Prostate gland (tissue), 2 donors: ENCODE measurements at regions not wholly inside any gene's neighbourhood (a gene's known extent, or its start where the extent isn't known, plus 50 kb on each side); places are given as distances from the start of the nearest gene placed in this dataset.

ENCODE experiments used
- DNase-seq: peaks from one replicate; pipeline ENCODE4 v3.0.0-alpha.2; 2019; ENCODE audit warnings: low spot score
- H3K27ac ChIP-seq, 2 donors: fragments of 200-600 bp; sonication (generic); 2 replicates each; pipeline ENCODE4 v1.5.1; 2017 to 2019
- H3K27me3 ChIP-seq: fragments of 200-600 bp; sonication (generic); replicated peaks from 2 replicates; pipeline ENCODE4 v1.5.1; 2019; ENCODE audit not compliant: insufficient read depth
- H3K36me3 ChIP-seq, 2 donors: fragments of 200-600 bp; sonication (generic); 1 replicate in 1 of 2; 2 replicates in 1 of 2; pipeline versions ENCODE4 v1.5.1 to v1.8.1; 2017 to 2019
- H3K4me1 ChIP-seq: fragments of 200-600 bp; sonication (generic); replicated peaks from 2 replicates; pipeline ENCODE4 v1.5.1; 2019
- H3K4me3 ChIP-seq, 2 donors: fragments of 200-600 bp; sonication (generic); 2 replicates each; pipeline ENCODE4 v1.5.1; 2017 to 2019
- H3K9me3 ChIP-seq: fragments of 200-600 bp; sonication (generic); 2 replicates; pipeline ENCODE4 v1.5.1; 2017
- CTCF ChIP-seq, 4 experiments: fragments of 200-600 bp in 2 of 4; fragments of 450-650 bp in 2 of 4; sonication (generic) in 2 of 4; IDR thresholded peaks; 1 replicate in 3 of 4; 2 replicates in 1 of 4; pipeline ENCODE4 v1.5.1; 2016 to 2019; ENCODE audit warnings: antibody characterized with exemption in 4 of 4, mild to moderate bottlenecking in 2 of 4, moderate library complexity in 2 of 4
- POLR2A ChIP-seq: fragments of 450-650 bp; IDR thresholded peaks from one replicate; pipeline ENCODE4 v1.6.1; 2016; ENCODE audit warnings: antibody characterized with exemption, mild to moderate bottlenecking
- POLR2AphosphoS5 ChIP-seq: sonication (generic); formaldehyde crosslinking; IDR thresholded peaks from one replicate; pipeline ENCODE4 v1.6.1; 2017; ENCODE audit warnings: antibody characterized with exemption
- WGBS: methylation state at CpG from one replicate; pipeline ENCODE4 v1.1.5; 2018; 5-methylcytosine and 5-hydroxymethylcytosine counted together
- intact Hi-C: fragments of 100-400 bp; cut with DNase I; formaldehyde crosslinking; loops from one replicate; pipeline ENCODE4 v1.14.2; 2022

GRCh38 chr10:33421789-33422462 is 87.5 kb upstream of the NRP1 start:
- TF ChIP-seq CTCF (IDR thresholded peaks at IDR 0.05) (no peak), POLR2AphosphoS5 (no peak), POLR2A (no peak)
- 48% methylated on average over 5 of the region's 5 CpGs for WGBS

GRCh38 chr10:33419311-33419710 is 84.8 kb upstream of the NRP1 start:
- intact Hi-C loops, result no loop called here
- H3K4me3 ChIP-seq, result no peak overlapping the region
- H3K27ac ChIP-seq, result no peak overlapping the region
- no peaks in the 10 kb centered on the region for H3K27me3 ChIP-seq
- DNase-seq, result no peak
- no peak for TF ChIP-seq CTCF (IDR thresholded peaks at IDR 0.05)
- TF ChIP-seq POLR2AphosphoS5, result no peak
- no peak for TF ChIP-seq POLR2A
- H3K4me1 ChIP-seq, result no peaks in the 10 kb centered on the region
- H3K36me3 ChIP-seq, result no peaks in the 10 kb centered on the region
- no peaks in the 10 kb centered on the region for H3K9me3 ChIP-seq
- 69% methylated on average over 3 of the region's 3 CpGs for WGBS

More at GRCh38 chr10:33421789-33422462, 87.5 kb upstream of the NRP1 start:
- H3K9me3 ChIP-seq, result no peaks in the 10 kb centered on the region
- no peaks in the 10 kb centered on the region for H3K27me3 ChIP-seq
- no peak for DNase-seq
- intact Hi-C loops, result no loop called here
- H3K4me1 ChIP-seq, result no peaks in the 10 kb centered on the region
- H3K27ac ChIP-seq, result peak overlapping the region in 1 of 2 donors; percentile 38
- H3K36me3 ChIP-seq, result no peaks in the 10 kb centered on the region
- H3K4me3 ChIP-seq, result no peak overlapping the region

GRCh38 chr10:33418301-33418700 is 83.8 kb upstream of the NRP1 start:
- Histone ChIP-seq H3K27me3 (no peaks in the 10 kb centered on the region), H3K4me3 (no peak overlapping the region), H3K4me1 (no peaks in the 10 kb centered on the region), H3K27ac (no peak overlapping the region), H3K9me3 (no peaks in the 10 kb centered on the region), H3K36me3 (no peaks in the 10 kb centered on the region)
- WGBS, result 83% methylated on average over 4 of the region's 4 CpGs
- intact Hi-C loops, result no loop called here
- TF ChIP-seq POLR2AphosphoS5 (no peak), CTCF (IDR thresholded peaks at IDR 0.05) (no peak), POLR2A (no peak)
- DNase-seq, result no peak

GRCh38 chr10:33416691-33417090 is 82.2 kb upstream of the NRP1 start:
- Histone ChIP-seq H3K4me3 (no peak overlapping the region), H3K27me3 (no peaks in the 10 kb centered on the region), H3K9me3 (no peaks in the 10 kb centered on the region), H3K27ac (no peak overlapping the region), H3K36me3 (no peaks in the 10 kb centered on the region), H3K4me1 (no peaks in the 10 kb centered on the region)
- TF ChIP-seq POLR2AphosphoS5, result no peak
- intact Hi-C loops, result no loop called here
- WGBS, result 95% methylated on average over 6 of the region's 6 CpGs
- no peak for DNase-seq

GRCh38 chr10:33416209-33416608 is 81.7 kb upstream of the NRP1 start:
- H3K27ac ChIP-seq, result no peak overlapping the region
- DNase-seq, result no peak
- H3K36me3 ChIP-seq, result no peaks in the 10 kb centered on the region
- TF ChIP-seq CTCF (IDR thresholded peaks at IDR 0.05) (no peak), POLR2AphosphoS5 (no peak), POLR2A (no peak)
- H3K27me3 ChIP-seq, result no peaks in the 10 kb centered on the region
- H3K9me3 ChIP-seq, result no peaks in the 10 kb centered on the region
- intact Hi-C loops, result no loop called here
- WGBS, result 82% methylated on average over 1 of the region's 1 CpG
- H3K4me3 ChIP-seq, result no peak overlapping the region
- H3K4me1 ChIP-seq, result no peaks in the 10 kb centered on the region
